ENCODE measurements at regions not wholly inside any gene's neighbourhood (a gene's known extent, or its start where the extent isn't known, plus 50 kb on each side); places are given as distances from the start of the nearest gene placed in this dataset.
"Not testable (repeated sequence)": the region's sequence is repeated elsewhere in the genome, so short reads cannot be mapped to it uniquely, and the experiment has no call there.

DNA sequence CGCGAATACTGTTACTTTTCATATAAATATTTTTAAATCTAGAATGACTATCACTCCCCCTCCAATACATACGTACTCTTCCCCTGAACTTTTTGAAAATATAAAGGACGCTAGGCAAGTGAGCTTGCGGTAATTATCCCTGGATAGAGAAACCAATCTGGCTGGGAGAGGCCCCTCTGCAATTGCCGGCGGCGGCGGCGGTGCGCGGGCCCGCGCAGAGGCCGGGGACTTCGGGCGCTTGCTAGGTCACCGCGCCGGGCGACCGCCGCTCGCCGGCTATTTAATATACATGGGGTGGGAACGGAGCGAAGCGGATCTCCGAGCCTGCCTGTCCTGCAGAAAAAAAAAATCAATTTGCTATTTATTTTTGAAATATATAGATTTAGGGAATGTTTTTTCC, 416.3 kb upstream of the ESRRG start:
- DNase-seq (ENCODE audit: low read depth in 4 of 4, low spot score in 2 of 4), result no peak

DNA sequence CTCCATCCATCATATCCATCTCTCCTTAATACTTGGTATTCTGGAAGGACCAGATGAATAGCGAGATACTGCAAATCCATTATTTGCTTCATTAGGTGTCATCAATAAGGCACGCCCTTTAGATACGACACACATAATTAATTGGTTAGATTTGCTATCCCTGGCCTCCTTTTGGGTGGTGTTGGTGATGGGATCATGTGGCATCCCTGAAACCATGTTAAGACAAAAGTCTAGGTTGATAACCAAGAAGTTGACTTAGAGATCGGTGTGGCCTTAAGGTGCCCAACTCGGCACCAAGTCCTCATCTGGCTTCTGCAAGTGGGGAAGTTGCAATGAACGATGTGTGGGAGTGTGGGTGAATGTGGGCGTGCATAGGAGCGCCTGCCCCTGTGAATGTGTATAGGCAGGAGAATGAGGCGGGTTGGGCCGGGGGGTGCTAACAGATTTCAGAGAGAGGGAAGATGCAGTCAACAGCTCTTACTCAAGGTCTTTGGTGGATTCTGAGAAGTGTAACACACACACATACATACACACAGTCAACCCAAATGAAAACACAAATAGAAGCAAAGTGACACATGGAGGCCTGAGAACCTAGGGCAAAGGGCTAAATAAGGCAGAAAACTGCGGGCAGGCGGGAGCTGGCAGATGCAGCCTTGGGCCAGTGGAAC, 415.7 kb upstream of the ESRRG start:
- peak in 1 of 4 donors; percentile 19 for DNase-seq (ENCODE audit: low read depth in 4 of 4, low spot score in 2 of 4)

DNA sequence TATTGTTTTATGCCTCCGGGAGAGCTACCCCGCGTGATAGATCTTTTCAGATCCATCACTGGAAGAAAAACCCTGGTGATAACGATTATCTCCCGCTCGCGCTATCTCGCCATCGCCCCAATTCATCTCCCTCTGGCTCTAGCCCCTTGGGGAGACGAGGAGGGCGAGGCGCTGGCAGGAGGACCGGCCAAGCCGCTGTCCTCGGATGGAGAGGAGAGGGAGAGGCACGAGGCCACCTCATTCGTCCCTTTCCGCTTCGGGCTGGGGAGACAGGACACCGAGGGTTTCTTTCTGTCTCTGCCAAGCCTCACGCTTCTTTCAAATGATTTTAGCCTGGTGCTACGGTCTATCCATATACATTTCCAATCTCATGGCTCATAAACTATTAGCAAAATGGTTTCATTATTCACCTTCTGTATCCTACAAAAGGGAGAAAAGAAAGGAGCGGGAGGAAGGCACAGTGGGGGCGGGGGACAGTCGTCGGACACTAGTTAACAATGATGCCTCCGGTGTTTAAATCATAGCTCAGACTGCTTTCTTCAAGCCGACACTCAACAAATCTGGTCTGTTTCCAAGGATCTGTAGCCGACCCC, 415.0 kb upstream of the ESRRG start:
- DNase-seq (ENCODE audit: low read depth in 4 of 4, low spot score in 2 of 4), result peak in 1 of 4 donors; percentile 13

DNA sequence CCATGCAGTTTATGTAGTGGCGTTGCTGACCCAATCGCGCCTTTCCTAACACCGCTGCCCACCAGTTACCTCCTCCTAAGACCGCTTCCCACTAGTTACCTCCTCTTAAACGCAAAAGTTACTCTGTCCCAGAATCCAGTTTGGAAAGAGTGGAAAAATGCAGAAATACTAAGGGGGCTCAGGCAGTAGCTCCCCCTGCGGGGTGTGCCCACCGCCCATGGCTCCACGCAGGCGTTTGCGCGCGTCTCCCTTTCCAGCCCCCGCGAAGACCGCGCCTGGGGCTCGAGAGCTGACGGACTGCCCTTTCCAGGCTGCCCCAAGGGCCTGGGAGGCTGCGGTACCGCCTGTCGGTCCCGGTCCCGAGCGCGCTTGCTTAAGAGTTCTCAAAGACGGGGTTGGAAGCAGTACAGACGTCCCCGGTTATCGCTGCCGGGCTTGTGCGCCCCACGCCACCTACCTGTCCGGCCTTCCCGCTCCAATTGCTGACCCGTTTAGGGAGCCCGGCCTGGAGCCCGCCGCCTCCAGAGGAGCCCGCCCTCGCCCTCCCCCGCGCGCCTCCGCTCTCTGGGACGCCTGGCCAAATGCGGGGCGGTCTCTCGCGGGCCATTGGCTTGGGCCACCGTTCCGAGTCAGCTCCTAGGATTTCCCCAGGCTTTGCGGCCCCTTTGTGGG, 414.1 kb upstream of the ESRRG start:
- no peak for DNase-seq (ENCODE audit: low read depth in 4 of 4, low spot score in 2 of 4)

DNA sequence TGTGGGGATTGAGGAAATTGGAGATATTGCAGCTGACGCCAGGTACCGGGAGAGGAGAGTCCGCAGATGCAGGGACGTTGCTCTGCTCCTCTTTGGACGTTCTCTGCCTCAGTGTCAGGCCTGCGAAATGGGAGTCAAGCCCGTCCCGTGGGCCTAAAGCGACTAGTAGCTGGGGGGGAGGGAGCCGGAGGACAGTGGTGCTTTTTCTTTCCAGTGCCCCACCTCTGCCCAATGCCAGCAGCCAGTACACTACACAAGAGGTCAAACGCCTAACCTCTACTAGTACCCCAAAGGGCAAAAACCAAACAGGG, 413.6 kb upstream of the ESRRG start:
- no peak for DNase-seq (ENCODE audit: low read depth in 4 of 4, low spot score in 2 of 4)

DNA sequence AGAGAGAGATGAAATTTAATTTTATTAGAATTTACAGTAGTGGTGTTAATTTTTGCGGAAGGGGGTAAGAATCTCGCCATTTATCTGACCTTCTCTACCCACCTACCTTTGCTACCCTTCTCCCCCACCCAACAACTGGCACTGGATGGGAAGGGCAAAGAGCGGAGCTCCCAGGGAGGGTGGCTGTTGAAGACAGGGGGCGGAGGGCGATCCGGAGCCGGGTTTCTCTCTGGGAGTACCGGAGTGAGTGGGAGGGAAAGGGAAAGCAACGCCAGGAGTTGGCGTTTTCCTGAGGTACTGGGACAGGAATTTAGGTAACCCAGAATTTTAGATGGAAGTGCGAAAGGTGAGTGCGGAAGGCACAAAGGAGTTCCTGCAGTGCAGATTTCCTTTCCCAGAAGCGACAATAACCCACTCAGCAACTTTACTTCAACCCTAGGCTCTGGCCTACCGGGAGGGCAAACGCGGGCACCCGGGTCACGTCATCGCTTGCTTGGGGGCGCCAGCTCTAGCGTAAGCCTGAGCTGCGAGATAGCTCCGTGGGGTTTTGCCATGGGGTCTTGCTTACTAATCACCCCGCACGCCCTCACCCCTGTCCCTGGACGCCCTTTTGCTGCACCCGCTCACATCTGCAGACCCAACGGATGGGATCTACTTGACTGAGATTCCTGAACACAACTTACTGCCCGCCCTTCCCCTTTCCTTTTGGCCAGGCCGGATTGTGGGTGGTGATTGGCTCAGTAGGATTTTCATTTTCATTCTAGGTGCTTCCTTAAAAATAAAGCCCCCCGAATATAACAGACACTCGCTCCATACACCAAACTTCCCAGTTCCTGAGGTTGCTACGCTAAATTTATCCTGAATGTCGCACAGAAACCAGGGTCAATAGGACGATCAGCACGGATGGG, 413.0 kb upstream of the ESRRG start:
- DNase-seq (ENCODE audit: low read depth in 4 of 4, low spot score in 2 of 4), result no peak

DNA sequence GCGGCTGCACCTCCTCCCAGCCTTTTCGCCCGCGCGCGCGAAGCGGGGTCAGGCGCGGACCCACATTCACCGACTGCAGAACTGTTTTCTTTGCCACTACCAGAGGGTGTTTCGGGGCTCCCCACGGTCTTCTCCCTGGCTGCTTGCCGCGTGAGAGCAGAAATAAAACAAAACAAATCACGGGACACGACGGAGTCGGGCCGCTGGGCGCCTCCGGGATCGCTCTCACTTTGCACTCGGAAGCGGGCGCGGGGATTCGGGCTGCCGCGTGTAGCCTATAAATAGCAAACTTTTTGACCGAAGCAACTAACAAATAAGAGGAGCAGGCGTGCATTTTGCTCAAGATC, 412.3 kb upstream of the ESRRG start:
- DNase-seq (ENCODE audit: low read depth in 4 of 4, low spot score in 2 of 4), result peak in 1 of 4 donors; percentile 25

DNA sequence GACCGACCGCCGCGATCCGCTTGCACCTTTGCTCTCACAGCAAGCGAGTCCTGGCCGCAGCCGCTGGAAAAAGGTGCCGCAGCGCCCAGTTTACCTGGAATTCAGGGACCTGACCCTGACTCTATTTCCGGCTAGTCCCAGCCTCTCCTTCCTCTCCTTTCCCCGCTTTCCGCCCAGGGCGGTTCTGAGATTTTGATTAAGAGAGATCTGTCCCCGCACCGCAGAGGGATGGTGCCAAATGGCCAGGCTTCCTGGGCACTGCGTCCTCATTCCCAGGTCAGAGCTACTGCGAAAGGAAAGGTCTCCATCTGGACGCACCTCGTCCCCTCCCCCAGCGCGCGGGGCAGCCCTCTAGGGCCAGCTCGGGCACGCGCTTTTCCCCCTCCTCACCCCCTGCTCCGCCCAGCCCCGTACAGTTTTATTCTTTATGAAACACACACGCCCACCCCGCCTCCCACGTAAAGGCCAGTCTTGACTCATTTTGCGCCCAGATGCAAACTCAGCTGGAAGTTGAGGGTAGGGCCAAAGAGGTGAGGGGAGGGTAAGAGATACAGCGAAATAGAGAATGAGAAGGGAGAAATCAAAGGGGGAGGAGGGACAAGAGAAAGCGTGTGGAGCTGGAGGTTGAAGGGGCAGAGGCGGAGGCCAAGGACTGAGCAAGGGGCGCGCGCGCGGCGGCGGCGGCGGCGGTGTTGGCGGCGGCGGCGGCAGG, 411.8 kb upstream of the ESRRG start:
- DNase-seq (ENCODE audit: low read depth in 4 of 4, low spot score in 2 of 4), result peak in 1 of 4 donors; percentile 25

DNA sequence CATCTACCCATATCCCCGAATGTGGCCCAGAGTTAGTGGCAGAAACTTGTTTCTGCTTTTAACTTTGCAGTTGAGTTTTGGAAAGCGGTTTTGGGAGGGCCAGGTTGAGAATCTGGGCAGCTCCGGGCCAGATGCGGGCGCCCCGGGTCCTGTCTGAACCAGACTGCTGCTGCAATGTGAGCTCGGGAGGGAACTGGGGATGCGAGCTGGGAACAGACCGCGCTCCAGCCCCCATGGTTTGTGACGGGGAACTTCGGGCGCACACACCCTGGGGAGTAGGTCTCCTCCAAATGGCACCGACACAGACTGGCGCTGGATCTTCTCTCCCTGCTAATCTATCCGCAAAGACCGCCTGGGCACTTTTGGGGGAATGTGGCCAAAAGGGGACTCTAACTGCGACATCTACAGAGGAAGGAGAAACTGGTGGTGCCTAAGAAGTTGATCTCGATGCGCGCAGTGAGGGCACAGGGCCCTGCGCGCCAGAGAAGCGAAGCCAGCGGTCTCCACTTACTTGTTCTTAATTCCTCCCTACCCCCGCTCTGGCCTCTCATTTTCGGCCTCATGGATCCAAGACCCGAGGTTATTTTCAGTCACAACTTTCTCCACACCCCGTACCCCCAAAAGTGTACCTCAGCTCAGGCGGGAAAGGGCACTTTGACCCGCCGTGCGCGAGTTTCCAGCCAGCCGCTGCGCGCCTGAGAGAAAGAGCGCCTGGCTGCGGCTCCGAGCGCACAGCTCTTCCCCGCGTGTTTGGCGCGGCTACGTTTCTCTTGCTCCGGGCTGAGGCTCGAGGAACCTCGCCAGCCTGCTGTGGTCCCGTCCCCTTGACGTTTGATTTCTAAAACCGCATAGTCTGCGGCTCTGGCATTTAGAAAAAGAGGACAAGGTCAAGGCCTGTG, 411.0 kb upstream of the ESRRG start:
- DNase-seq (ENCODE audit: low read depth in 4 of 4, low spot score in 2 of 4), result peak in 1 of 4 donors; percentile 36

DNA sequence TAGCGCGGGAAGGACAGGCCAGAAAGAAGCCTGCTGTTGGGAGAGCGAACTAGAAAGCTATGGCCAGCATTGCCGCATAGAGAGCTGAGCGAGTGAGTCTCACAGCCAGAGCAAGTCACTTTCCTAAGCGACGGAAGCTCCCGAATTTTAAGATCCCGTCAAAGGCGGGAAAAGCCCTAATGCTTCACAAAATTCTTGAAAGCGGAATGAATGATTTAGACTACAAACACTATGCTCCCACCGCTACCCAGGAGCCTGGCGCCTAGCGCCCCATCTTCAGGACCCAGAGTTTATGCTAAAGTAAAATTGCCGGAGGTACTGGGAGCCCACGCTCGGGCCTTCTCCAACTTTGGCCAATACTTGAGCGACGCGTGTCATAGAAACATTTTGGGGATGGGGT, 409.9 kb upstream of the ESRRG start:
- no peak for DNase-seq (ENCODE audit: low read depth in 4 of 4, low spot score in 2 of 4)

DNA sequence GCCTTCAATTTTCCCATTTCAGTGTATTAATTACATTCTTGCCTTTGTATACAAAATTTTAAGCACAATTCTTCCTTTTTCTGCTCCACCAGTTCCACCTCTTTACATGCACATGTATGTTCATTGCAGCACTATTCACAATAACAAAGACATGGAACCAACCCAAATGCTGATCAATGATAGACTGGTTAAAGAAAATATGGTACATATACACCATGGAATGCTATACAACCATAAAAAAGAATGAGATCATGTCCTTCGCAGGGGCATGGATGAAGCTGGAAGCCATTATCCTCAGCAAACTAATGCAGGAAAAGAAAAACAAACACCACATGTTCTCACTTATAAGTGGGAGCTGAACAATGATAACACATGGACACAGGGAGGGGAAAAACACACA, 400.1 kb upstream of the ESRRG start:
- DNase-seq (ENCODE audit: low read depth in 4 of 4, low spot score in 2 of 4), result not testable (repeated sequence)

DNA sequence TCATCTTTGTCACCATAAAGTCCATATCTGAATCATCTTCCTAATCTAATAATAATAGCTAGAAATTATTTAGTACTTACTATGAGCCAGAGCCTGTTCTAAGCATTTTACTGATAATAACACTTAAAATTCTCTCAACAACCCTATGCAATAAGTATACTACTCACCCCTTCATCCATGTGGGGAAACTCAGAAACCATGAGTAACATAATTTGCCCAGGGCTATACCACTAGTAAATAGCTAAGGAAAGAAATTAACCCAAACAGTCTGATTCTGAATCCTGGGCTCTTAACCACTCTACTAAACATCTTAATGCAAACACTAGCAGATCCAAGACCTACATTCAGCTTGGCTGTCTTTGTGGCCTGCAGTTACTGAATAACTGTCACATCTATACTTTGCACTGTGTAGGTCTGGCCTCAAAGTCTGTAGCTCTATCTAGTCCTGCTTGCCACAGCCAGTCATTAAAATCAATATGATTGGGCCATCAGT, 394.8 kb upstream of the ESRRG start:
- DNase-seq (ENCODE audit: low read depth in 4 of 4, low spot score in 2 of 4), result no peak

DNA sequence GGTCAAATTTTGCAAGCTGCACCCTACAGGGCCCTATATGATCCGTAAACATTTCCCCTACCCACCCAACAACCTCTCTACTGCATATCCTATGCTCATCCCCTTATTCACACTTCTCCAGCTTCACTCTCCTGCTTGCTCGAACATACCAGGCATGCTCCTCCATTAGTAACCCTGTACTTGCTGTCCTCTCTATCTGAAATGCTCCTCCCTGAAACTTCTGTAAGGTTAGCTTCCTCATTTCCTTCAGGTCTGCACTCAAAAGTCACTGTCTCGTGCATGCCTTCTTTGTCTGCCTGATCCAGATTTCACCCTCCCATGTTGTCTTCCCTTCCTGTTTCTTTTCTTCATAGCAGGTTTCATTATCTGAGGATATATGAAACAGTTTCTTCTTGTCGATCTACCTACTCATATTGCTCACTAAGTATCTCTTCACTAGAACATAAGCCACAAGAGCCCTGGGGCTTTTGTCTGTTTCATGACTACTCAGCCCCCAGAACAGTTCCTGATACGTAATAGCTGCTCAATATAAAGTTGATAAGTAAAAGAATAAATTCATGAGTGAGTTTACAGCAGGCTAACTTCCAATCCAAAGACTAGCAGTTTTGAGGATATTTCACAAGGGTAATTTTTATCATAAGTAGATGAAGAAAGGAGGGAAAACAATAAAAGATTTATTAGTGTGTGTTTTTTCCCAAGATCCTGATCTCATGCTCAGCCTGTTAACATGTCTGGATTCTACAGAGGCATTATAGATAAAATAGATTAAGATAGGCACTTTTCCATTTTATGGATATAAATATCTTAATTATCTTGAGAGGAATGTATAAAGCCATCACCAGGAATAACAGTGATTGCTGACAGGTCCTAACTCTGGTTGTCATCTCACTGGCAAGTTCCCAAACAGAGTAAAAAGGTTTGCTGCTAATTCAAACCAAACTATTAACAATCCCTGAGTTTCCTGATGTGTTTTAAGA, 392.5 kb upstream of the ESRRG start:
- no peak for DNase-seq (ENCODE audit: low read depth in 4 of 4, low spot score in 2 of 4)

DNA sequence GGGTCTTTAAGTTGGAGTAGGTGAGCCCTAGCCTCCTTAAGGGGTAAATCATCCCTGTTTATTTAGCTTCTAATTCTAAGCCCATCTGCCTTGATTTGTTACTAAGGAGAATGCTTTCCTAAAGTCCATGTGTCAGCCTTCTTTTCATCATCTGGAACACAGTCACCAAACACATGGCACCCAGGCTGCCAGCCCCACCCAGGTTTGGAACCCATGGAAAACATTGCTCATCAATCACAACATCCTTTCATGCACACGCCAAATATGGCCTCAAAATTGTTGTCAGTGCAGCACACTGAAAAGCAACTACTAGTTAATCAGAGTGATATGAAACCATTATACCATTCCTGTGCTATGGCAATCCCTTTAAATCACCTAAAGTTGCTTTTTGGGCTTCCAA, 386.7 kb upstream of the ESRRG start:
- no peak for DNase-seq (ENCODE audit: low read depth in 4 of 4, low spot score in 2 of 4)

DNA sequence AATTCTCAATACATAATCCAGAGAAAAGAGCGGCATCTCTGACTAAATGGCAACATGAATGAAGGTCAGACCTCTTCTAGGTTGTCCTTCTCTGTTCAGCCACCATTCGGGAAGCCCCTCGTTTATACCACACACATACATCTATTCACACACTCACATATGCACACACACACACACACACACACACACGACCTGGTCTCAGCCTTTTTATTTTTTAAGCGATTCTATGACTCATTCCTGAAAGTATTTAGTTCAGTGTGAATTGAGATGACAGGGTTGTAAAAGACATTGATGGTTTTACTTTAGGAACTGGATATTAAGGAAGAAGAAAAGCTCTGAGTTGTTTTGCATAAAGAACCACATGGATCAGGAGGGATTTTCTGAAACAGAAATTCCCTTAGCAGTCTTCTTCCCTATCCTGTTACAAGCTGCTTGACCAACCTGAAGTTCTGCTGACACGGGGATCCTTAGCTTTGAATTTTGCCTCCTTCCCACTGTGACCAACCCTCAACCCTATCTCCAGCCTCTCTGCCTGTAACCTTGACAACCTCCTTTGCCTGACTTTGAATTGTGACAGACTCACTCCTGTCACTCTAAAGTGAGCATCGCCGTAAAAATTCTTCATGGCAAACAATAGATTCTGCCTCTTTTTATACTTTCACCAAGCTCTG, 383.1 kb upstream of the ESRRG start:
- no peak for DNase-seq (ENCODE audit: low read depth in 4 of 4, low spot score in 2 of 4)

DNA sequence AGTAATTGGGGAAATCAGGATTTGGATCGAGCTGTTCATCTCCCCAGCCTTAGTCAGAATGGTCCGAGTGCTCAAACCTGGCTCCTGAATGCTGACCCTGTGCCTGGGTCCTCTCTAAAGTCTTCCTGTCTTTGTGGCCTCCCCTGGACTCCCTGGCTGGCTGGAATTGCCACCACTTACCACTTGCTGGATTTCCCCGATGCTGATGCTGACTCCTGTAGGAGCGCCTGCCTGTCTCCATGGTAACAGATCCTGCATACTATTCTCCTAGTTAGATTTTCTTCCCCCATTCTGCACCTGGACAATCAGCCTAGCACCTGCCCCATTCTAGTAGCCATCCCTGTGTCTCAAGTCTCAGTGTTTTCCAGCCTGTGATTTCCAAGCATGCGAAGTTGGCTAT, 382.2 kb upstream of the ESRRG start:
- no peak for DNase-seq (ENCODE audit: low read depth in 4 of 4, low spot score in 2 of 4)

DNA sequence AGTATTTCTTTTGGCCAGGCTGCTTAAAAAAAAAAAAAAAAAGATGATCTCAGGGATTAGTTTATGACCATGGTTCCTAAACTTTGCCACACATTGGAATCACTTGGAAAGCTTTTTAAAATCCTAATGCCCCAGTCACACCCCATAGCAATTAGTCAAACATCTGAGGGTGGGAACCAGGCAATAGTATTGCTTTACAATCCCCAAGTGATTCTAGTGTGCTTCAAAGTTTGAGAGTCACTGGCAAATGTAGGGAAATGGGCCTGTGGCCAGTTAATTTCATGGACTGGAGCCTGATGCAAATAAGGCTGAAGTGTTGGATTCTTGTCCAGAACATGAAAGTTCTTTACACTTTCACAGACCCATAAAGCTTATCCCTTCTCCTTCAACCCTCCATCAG, 374.6 kb upstream of the ESRRG start:
- DNase-seq (ENCODE audit: low read depth in 4 of 4, low spot score in 2 of 4), result no peak

DNA sequence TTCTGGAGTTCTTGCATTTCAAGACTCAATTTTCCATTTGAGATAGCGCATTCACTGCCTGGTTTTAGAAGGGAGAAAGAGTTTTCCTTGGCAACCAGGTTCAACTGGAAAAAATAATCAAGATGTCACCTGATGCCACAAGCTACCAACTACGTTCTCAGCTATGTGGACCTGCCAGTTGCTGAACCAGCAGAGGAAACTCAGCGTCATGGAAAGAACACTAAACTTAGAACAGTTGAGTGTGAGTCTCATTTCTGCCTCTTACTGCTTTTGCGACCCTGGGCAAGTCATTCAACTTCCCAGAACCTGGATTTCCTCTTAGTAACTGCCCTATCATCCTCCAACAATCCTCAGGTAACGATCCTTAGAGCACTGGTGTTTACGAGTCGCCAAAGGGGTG, 373.0 kb upstream of the ESRRG start:
- DNase-seq (ENCODE audit: low read depth in 4 of 4, low spot score in 2 of 4), result no peak
